ENCODE measurements at regions not wholly inside any gene's neighbourhood (a gene's known extent, or its start where the extent isn't known, plus 50 kb on each side); places are given as distances from the start of the nearest gene placed in this dataset.

GRCh38 chr5:36392818-36393217 is 91.1 kb upstream of the RANBP3L start:
- TF ChIP-seq EZH2 (IDR thresholded peaks at IDR 0.05; ENCODE audit: borderline replicate concordance, low read length), result no peak
- TF ChIP-seq CTCF (conservative IDR thresholded peaks at IDR 0.05 in 1 of 2, IDR thresholded peaks at IDR 0.05 in 1 of 2; ENCODE audit: extremely low read depth in 1 of 2, insufficient read depth in 1 of 2, low read depth in 1 of 2, low read length in 2 of 2), result no peak

Data from mammary epithelial cell (primary cell).